ENCODE measurements at regions not wholly inside any gene's neighbourhood (a gene's known extent, or its start where the extent isn't known, plus 50 kb on each side); places are given as distances from the start of the nearest gene placed in this dataset.
A peak's percentile ranks its signal among the peaks of the same experiment; 100 is the strongest.

DNA sequence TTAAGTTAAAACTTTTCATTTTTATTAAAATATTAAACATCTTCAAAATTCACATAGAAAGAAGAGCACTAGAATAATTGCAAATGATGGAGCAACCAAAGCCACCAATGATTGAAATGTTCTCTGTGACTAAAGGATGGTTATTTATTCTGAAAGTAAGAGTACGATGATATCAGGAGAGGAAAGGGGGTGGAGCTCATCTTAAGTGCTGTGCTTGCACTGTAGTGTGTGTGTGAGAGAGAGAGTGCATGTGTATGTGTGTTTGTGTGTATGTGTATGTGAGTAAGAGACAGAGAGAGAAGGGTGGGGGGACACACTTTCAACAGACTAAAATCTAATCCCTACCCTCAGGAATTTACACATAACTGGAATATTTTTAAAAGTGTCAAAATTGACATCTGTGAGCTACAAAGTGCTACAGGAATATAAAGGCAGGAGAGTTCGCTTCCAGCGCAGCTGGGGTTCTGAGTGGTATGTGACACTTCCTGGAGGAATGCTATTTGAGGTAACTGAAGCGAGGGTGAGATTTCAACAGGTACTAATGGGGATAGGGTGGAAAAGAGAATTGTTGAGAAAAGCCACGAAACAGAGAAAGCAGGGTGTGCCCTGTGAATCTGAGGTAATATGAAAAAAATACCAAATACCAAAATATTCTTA lies 57.2 kb upstream of the SMNDC1 start:
- Histone ChIP-seq H3K27ac (replicated peaks; ENCODE audit: low read length) (no peak overlapping the region), H3K4me1 (ENCODE audit: control insufficient read depth in 2 of 2, insufficient read depth in 1 of 2, low read depth in 1 of 2, low read length in 2 of 2) (peaks cover 0 to 16% of the 10 kb centered on the region in 2 donors), H2BK120ac (ENCODE audit: low read depth, low read length) (no peak overlapping the region), H2BK5ac (ENCODE audit: low read length) (no peak overlapping the region), H3K18ac (ENCODE audit: low read length) (no peak overlapping the region), H2AFZ (ENCODE audit: low read length) (no peak overlapping the region), H3K27me3 (ENCODE audit: control insufficient read depth in 3 of 3, insufficient read depth in 3 of 3, low read depth in 1 of 3, low read length in 3 of 3) (peaks cover 0 to 22% (median 0%) of the 10 kb centered on the region in 3 experiments), H4K91ac (ENCODE audit: low read depth, low read length, poor library complexity) (no peak overlapping the region), H2BK15ac (ENCODE audit: low read length) (no peak overlapping the region), H3K14ac (ENCODE audit: low read length) (no peak overlapping the region), H3K23ac (ENCODE audit: low read depth, low read length, poor library complexity) (no peak overlapping the region), H2BK12ac (ENCODE audit: low read length) (no peak overlapping the region), H4K8ac (ENCODE audit: low read depth, low read length) (no peak overlapping the region), H3K4me3 (ENCODE audit: low read length in 2 of 2) (no peak overlapping the region), H2AK5ac (ENCODE audit: low read depth, low read length) (no peak overlapping the region), H3K79me1 (ENCODE audit: low read depth, low read length) (no peaks in the 10 kb centered on the region), H3K9ac (ENCODE audit: low read depth, low read length, poor library complexity) (no peak overlapping the region), H3K9me3 (replicated peaks in 1 of 2; ENCODE audit: control insufficient read depth in 2 of 2, insufficient read depth in 1 of 2, low read depth in 1 of 2, low read length in 2 of 2) (no peaks in the 10 kb centered on the region), H3K36me3 (replicated peaks in 1 of 2; ENCODE audit: control insufficient read depth in 2 of 2, insufficient read depth in 2 of 2, low read length in 2 of 2) (no peaks in the 10 kb centered on the region), H3K4me2 (ENCODE audit: insufficient read depth, low read length, poor library complexity, severe bottlenecking) (no peak overlapping the region), H3K4ac (ENCODE audit: low read length) (no peak overlapping the region)
- no CpG with 5 or more reads among the region's 5 CpGs for WGBS, 2 donors (ENCODE audit: extremely low coverage in 2 of 2, insufficient read length in 2 of 2, insufficient replicate concordance in 1 of 2)
- no peak for DNase-seq (ENCODE audit: low spot score)

DNA sequence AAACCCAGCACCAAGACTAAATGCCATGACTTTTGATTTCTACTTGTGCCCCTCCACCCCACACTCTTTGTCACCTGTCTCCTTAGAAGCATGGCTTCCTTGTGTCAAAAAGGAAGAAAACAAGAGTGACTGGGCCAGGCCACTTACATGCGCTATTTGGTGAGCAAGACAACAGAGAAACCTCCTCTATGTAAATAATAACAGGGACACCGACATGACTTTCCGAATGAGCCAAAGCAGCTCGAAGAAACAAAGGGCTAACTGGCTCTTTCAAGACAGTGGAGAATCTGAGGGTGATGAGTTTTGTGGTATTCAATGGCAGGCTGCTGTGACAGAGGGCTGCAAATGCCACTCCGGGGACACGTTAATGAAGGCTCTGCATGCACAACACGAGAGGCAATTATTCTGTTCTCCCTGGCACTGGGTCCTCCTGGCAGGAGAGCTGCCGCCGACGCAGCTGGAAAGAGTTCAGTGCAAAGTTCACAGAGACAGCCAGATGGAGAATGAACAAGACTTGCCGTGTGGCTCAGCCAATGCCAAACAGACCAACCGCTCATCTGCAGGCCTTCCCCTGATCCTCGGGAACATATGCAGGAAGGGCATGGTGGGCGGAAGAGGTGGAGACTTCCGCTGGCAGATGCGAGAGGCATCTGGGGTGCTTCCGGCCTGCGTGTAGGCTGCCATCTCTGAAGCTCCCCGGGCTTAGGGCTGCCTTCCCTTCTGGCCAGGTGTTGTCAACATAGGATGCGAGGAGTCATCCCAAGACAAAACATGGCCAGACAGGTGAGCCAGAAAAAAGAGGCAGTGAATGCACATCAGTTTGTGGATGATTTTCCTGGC lies 59.1 kb upstream of the SMNDC1 start:
- Histone ChIP-seq H3K36me3 (replicated peaks in 1 of 2; ENCODE audit: control insufficient read depth in 2 of 2, insufficient read depth in 2 of 2, low read length in 2 of 2) (no peaks in the 10 kb centered on the region), H2BK12ac (ENCODE audit: low read length) (no peak overlapping the region), H4K8ac (ENCODE audit: low read depth, low read length) (no peak overlapping the region), H3K4me1 (ENCODE audit: control insufficient read depth in 2 of 2, insufficient read depth in 1 of 2, low read depth in 1 of 2, low read length in 2 of 2) (peaks cover 0 to 14% of the 10 kb centered on the region in 2 donors), H3K4me2 (ENCODE audit: insufficient read depth, low read length, poor library complexity, severe bottlenecking) (no peak overlapping the region), H3K4ac (ENCODE audit: low read length) (no peak overlapping the region), H3K23ac (ENCODE audit: low read depth, low read length, poor library complexity) (no peak overlapping the region), H2BK5ac (ENCODE audit: low read length) (no peak overlapping the region), H2BK15ac (ENCODE audit: low read length) (no peak overlapping the region), H3K27ac (replicated peaks; ENCODE audit: low read length) (no peak overlapping the region), H3K14ac (ENCODE audit: low read length) (no peak overlapping the region), H3K9me3 (replicated peaks in 1 of 2; ENCODE audit: control insufficient read depth in 2 of 2, insufficient read depth in 1 of 2, low read depth in 1 of 2, low read length in 2 of 2) (no peaks in the 10 kb centered on the region), H4K91ac (ENCODE audit: low read depth, low read length, poor library complexity) (no peak overlapping the region), H3K4me3 (ENCODE audit: low read length in 2 of 2) (no peak overlapping the region), H3K18ac (ENCODE audit: low read length) (peak overlapping the region; percentile 4), H3K79me1 (ENCODE audit: low read depth, low read length) (no peaks in the 10 kb centered on the region), H3K27me3 (ENCODE audit: control insufficient read depth in 3 of 3, insufficient read depth in 3 of 3, low read depth in 1 of 3, low read length in 3 of 3) (peaks cover 0 to 35% (median 0%) of the 10 kb centered on the region in 3 experiments), H2AK5ac (ENCODE audit: low read depth, low read length) (no peak overlapping the region), H3K9ac (ENCODE audit: low read depth, low read length, poor library complexity) (no peak overlapping the region), H2AFZ (ENCODE audit: low read length) (no peak overlapping the region), H2BK120ac (ENCODE audit: low read depth, low read length) (no peak overlapping the region)
- no CpG with 5 or more reads among the region's 20 CpGs for WGBS, 2 donors (ENCODE audit: extremely low coverage in 2 of 2, insufficient read length in 2 of 2, insufficient replicate concordance in 1 of 2)
- no peak for DNase-seq (ENCODE audit: low spot score)

DNA sequence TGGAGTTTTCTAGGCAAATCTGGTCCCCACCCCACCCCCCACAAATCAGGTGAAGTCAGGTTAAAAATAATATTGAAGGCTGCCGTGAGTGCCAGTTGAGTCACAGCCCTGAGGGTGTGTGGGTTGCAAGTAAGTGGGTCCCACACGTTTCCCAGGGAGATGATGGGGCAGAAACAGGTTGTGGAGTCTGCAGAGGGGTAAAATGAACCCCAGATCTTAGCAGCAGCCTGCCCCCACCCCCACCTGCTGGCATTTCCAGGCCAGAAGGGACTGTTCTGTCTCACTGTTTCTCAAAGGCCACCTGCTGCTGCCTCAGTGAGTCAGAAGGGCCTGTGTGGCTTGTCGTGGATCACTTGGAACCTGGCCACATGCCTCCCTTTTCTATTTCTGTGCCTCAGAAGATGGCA lies 59.8 kb upstream of the SMNDC1 start:
- Histone ChIP-seq H2BK120ac (ENCODE audit: low read depth, low read length) (no peak overlapping the region), H3K4me2 (ENCODE audit: insufficient read depth, low read length, poor library complexity, severe bottlenecking) (no peak overlapping the region), H2BK5ac (ENCODE audit: low read length) (no peak overlapping the region), H4K8ac (ENCODE audit: low read depth, low read length) (no peak overlapping the region), H3K9ac (ENCODE audit: low read depth, low read length, poor library complexity) (no peak overlapping the region), H3K27me3 (ENCODE audit: control insufficient read depth in 3 of 3, insufficient read depth in 3 of 3, low read depth in 1 of 3, low read length in 3 of 3) (peaks cover 0 to 35% (median 0%) of the 10 kb centered on the region in 3 experiments), H3K9me3 (replicated peaks in 1 of 2; ENCODE audit: control insufficient read depth in 2 of 2, insufficient read depth in 1 of 2, low read depth in 1 of 2, low read length in 2 of 2) (no peaks in the 10 kb centered on the region), H2AK5ac (ENCODE audit: low read depth, low read length) (no peak overlapping the region), H3K4me3 (ENCODE audit: low read length in 2 of 2) (no peak overlapping the region), H3K18ac (ENCODE audit: low read length) (peak overlapping the region; percentile 32), H3K23ac (ENCODE audit: low read depth, low read length, poor library complexity) (no peak overlapping the region), H4K91ac (ENCODE audit: low read depth, low read length, poor library complexity) (no peak overlapping the region), H3K14ac (ENCODE audit: low read length) (no peak overlapping the region), H2BK12ac (ENCODE audit: low read length) (no peak overlapping the region), H2BK15ac (ENCODE audit: low read length) (no peak overlapping the region), H3K27ac (replicated peaks; ENCODE audit: low read length) (no peak overlapping the region), H3K79me1 (ENCODE audit: low read depth, low read length) (no peaks in the 10 kb centered on the region), H2AFZ (ENCODE audit: low read length) (no peak overlapping the region), H3K4ac (ENCODE audit: low read length) (no peak overlapping the region), H3K4me1 (ENCODE audit: control insufficient read depth in 2 of 2, insufficient read depth in 1 of 2, low read depth in 1 of 2, low read length in 2 of 2) (peaks cover 0 to 10% of the 10 kb centered on the region in 2 donors), H3K36me3 (replicated peaks in 1 of 2; ENCODE audit: control insufficient read depth in 2 of 2, insufficient read depth in 2 of 2, low read length in 2 of 2) (no peaks in the 10 kb centered on the region)
- no peak for DNase-seq (ENCODE audit: low spot score)
- WGBS, 2 donors (ENCODE audit: extremely low coverage in 2 of 2, insufficient read length in 2 of 2, insufficient replicate concordance in 1 of 2), result no CpG with 5 or more reads among the region's 3 CpGs

Data from neuronal stem cell (in vitro differentiated cells).